ENCODE measurements at regions not wholly inside any gene's neighbourhood (a gene's known extent, or its start where the extent isn't known, plus 50 kb on each side); places are given as distances from the start of the nearest gene placed in this dataset.

GRCh38 chr6:95128947-95129346, 448.4 kb upstream of the MANEA start:
- dilution Hi-C loops (cut with MboI; ENCODE audit: extremely low pct_ligation_motif_present, low sequenced_read_pairs) = no loop called here
- Histone ChIP-seq H3K9ac (replicated peaks; ENCODE audit: extremely low read depth, insufficient read depth, low read length) (no peak overlapping the region), H4K20me1 (replicated peaks; ENCODE audit: control insufficient read depth, extremely low read depth, insufficient read depth, low read length) (no peaks in the 10 kb centered on the region), H3K27ac (ENCODE audit: insufficient read depth, low read depth, low read length) (no peak overlapping the region), H3K9me3 (replicated peaks; ENCODE audit: control insufficient read depth, insufficient read depth, low read length) (no peaks in the 10 kb centered on the region), H3K4me1 (ENCODE audit: control insufficient read depth, extremely low read depth, insufficient read depth, low read length) (no peaks in the 10 kb centered on the region), H3K79me2 (ENCODE audit: control insufficient read depth, insufficient read depth, low read length) (no peaks in the 10 kb centered on the region), H2AFZ (ENCODE audit: low read depth, low read length) (no peak overlapping the region), H3K4me2 (ENCODE audit: insufficient read depth, low read length) (no peak overlapping the region), H3K4me3 (replicated peaks in 1 of 3; ENCODE audit: insufficient read depth in 1 of 3, low read depth in 1 of 3, low read length in 3 of 3) (no peak overlapping the region), H3K27me3 (ENCODE audit: control insufficient read depth in 2 of 2, insufficient read depth in 2 of 2, low read length in 2 of 2) (no peaks in the 10 kb centered on the region), H3K9me1 (replicated peaks; ENCODE audit: control insufficient read depth, extremely low read depth, insufficient read depth, low read length) (no peaks in the 10 kb centered on the region), H3K36me3 (ENCODE audit: control insufficient read depth in 2 of 2, extremely low read depth in 1 of 2, insufficient read depth in 2 of 2, low read length in 2 of 2) (no peaks in the 10 kb centered on the region)
- no peak for TF ChIP-seq CTCF (IDR thresholded peaks at IDR 0.05; ENCODE audit: extremely low read depth in 1 of 2, insufficient read depth in 1 of 2, low read depth in 1 of 2, low read length in 2 of 2)
- TF ChIP-seq FOS (IDR thresholded peaks at IDR 0.05; ENCODE audit: borderline replicate concordance, insufficient read depth, low read length) = no peak
- no peak for TF ChIP-seq EZH2 (IDR thresholded peaks at IDR 0.05; ENCODE audit: borderline replicate concordance, low read depth, low read length, severe bottlenecking)
- no peak for TF ChIP-seq GATA2 (IDR thresholded peaks at IDR 0.05; ENCODE audit: insufficient read depth, insufficient read length, low read depth, low read length)
- TF ChIP-seq, protein P1, sequence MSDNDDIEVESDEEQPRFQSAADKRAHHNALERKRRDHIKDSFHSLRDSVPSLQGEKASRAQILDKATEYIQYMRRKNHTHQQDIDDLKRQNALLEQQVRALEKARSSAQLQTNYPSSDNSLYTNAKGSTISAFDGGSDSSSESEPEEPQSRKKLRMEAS (IDR thresholded peaks at IDR 0.05; ENCODE audit: insufficient read depth, insufficient read length) = no peak
- no peak for TF ChIP-seq JUN (IDR thresholded peaks at IDR 0.05; ENCODE audit: borderline replicate concordance, insufficient read depth, insufficient read length, low read depth)
- TF ChIP-seq MYC (IDR thresholded peaks at IDR 0.05; ENCODE audit: low read depth, low read length) = no peak
- TF ChIP-seq POLR2AphosphoS5 (IDR thresholded peaks at IDR 0.05; ENCODE audit: insufficient read depth, low read depth, low read length) = no peak
- TF ChIP-seq POLR2A (IDR thresholded peaks at IDR 0.05; ENCODE audit: low read depth, low read length) = no peak
- CTCF ChIA-PET = no interaction called here
- no TSS peak for BruUV-seq (replicated peaks)
- POLR2A ChIA-PET = no interaction called here
- DNase-seq (ENCODE audit: low read depth, low spot score) (no peak), FAIRE-seq (no peak)
- intact Hi-C loops (cut with micrococcal nuclease) = no loop called here

Data from endothelial cell of umbilical vein (primary cell).